HG03097 (cell line): ENCODE measurements at regions not wholly inside any gene's neighbourhood (a gene's known extent, or its start where the extent isn't known, plus 50 kb on each side); places are given as distances from the start of the nearest gene placed in this dataset.

Source experiments
- ATAC-seq: cut with Tn5 transposase; IDR thresholded peaks from one replicate; pipeline ENCODE4 v1.9.1; 2021; ENCODE audit not compliant: unreplicated experiment, low FRiP score

GRCh38 chr10:129404091-129404490, 63.0 kb upstream of the MGMT start:
- ATAC-seq = no peak

GRCh38 chr10:129405389-129405788, 61.7 kb upstream of the MGMT start:
- ATAC-seq = no peak

- ATAC-seq = no peak
These were observed 56.2 kb upstream of the MGMT start for GRCh38 chr10:129410688-129411392.

GRCh38 chr10:129411393-129411705, 55.7 kb upstream of the MGMT start:
- ATAC-seq = no peak

GRCh38 chr10:129411772-129412171, 55.3 kb upstream of the MGMT start:
- no peak for ATAC-seq

GRCh38 chr10:129413024-129413423, 54.0 kb upstream of the MGMT start:
- ATAC-seq = no peak

GRCh38 chr10:129415215-129416140, 51.6 kb upstream of the MGMT start:
- ATAC-seq = no peak

GRCh38 chr10:129416155-129416554, 50.9 kb upstream of the MGMT start:
- no peak for ATAC-seq

- ATAC-seq = no peak
These were observed 49.9 kb upstream of the MGMT start for GRCh38 chr10:129416956-129417765.
